ENCODE measurements at regions not wholly inside any gene's neighbourhood (a gene's known extent, or its start where the extent isn't known, plus 50 kb on each side); places are given as distances from the start of the nearest gene placed in this dataset.

- Histone ChIP-seq H3K9me3 (ENCODE audit: control insufficient read depth, low read depth, low read length) (no peaks in the 10 kb centered on the region), H2BK12ac (ENCODE audit: insufficient read length, low read depth, low read length) (no peak overlapping the region), H3K56ac (ENCODE audit: insufficient read length, low read depth, low read length) (no peak overlapping the region), H4K8ac (replicated peaks; ENCODE audit: insufficient read length, low read depth, low read length) (no peak overlapping the region), H2BK5ac (ENCODE audit: insufficient read length, low read length) (no peak overlapping the region), H3K4ac (ENCODE audit: low read depth, low read length) (no peak overlapping the region), H2BK120ac (ENCODE audit: low read depth, low read length, poor library complexity, severe bottlenecking) (no peak overlapping the region), H3K79me1 (ENCODE audit: insufficient read depth, low read depth, low read length, poor library complexity, severe bottlenecking) (no peaks in the 10 kb centered on the region), H2AK5ac (ENCODE audit: insufficient read length, low read length) (no peak overlapping the region), H3K23ac (ENCODE audit: insufficient read length, low read depth, low read length) (no peak overlapping the region), H2AFZ (ENCODE audit: low read length) (no peak overlapping the region), H4K5ac (ENCODE audit: insufficient read length, low read depth, low read length) (no peak overlapping the region), H2BK20ac (ENCODE audit: low read depth, low read length, poor library complexity, severe bottlenecking) (no peak overlapping the region), H3T11ph (ENCODE audit: low read length) (no peak overlapping the region), H4K20me1 (ENCODE audit: control insufficient read depth, insufficient read depth, insufficient read length) (no peaks in the 10 kb centered on the region), H3K4me1 (ENCODE audit: insufficient read depth, low read length) (no peaks in the 10 kb centered on the region), H3K23me2 (ENCODE audit: insufficient read length, low read depth, low read length, poor library complexity, severe bottlenecking) (no peaks in the 10 kb centered on the region), H4K91ac (ENCODE audit: insufficient read length, low read depth, low read length) (no peak overlapping the region), H3K79me2 (ENCODE audit: insufficient read depth, low read length) (no peaks in the 10 kb centered on the region), H3K4me2 (ENCODE audit: insufficient read depth, insufficient read length, low read length) (no peak overlapping the region), H3K27me3 (ENCODE audit: insufficient read depth, low read length) (no peaks in the 10 kb centered on the region), H3K18ac (ENCODE audit: insufficient read length, low read depth, low read length) (no peak overlapping the region), H2BK15ac (ENCODE audit: low read depth, low read length) (no peak overlapping the region), H3K14ac (ENCODE audit: insufficient read depth, low read length) (no peak overlapping the region), H3K27ac (ENCODE audit: insufficient read length, low read depth, low read length) (no peak overlapping the region), H3K9ac (ENCODE audit: extremely low read depth, insufficient read length, low read length) (no peak overlapping the region)
- no peak overlapping the region for H3K27ac Mint-ChIP-seq
- H3K9me3 Mint-ChIP-seq, result peaks cover 75 to 77% of the 10 kb centered on the region in 2 experiments
- 0 out of 2 replicates have a peak, but pooled peaks cover 1% of the 10 kb centered on the region for H3K27me3 Mint-ChIP-seq (ENCODE audit: low read depth)
- H3K4me1 Mint-ChIP-seq, result peaks cover 2 to 3% of the 10 kb centered on the region in 2 experiments; a peak in 2 of 4 replicates
- no peak for TF ChIP-seq CTCF (conservative IDR thresholded peaks at IDR 0.05)
- DNase-seq, result no peak
- no CpG with 5 or more reads among the region's 5 CpGs for WGBS (ENCODE audit: extremely low coverage, insufficient read length, low lambda C conversion rate)
- peaks cover 5 to 9% (median 8%) of the 10 kb centered on the region in 3 experiments; a peak in 6 of 7 replicates for H3K36me3 Mint-ChIP-seq (ENCODE audit: insufficient read depth in 1 of 3, low read depth in 3 of 3)
- no peak overlapping the region for H3K4me3 Mint-ChIP-seq
Measured at GRCh38 chrX:85698921-85699320, 319.5 kb upstream of the POF1B start.
